ENCODE measurements at regions not wholly inside any gene's neighbourhood (a gene's known extent, or its start where the extent isn't known, plus 50 kb on each side); places are given as distances from the start of the nearest gene placed in this dataset.

- Histone ChIP-seq H2BK20ac (ENCODE audit: low read length) (no peak overlapping the region), H4K20me1 (replicated peaks in 1 of 2; ENCODE audit: control insufficient read depth in 1 of 2, insufficient read depth in 2 of 2, low read length in 2 of 2) (peaks cover 0 to 2% of the 10 kb centered on the region in 2 experiments), H3K4me3 (ENCODE audit: extremely low read depth in 1 of 4, insufficient read depth in 2 of 4, low read depth in 3 of 4, low read length in 4 of 4) (no peak overlapping the region), H3K23ac (ENCODE audit: insufficient read length) (no peak overlapping the region), H3K27ac (ENCODE audit: low read depth, low read length) (no peak overlapping the region), H2BK120ac (replicated peaks; ENCODE audit: low read depth, low read length) (no peak overlapping the region), H3K4ac (replicated peaks; ENCODE audit: insufficient read length, low read depth, low read length) (no peak overlapping the region), H3K18ac (ENCODE audit: extremely low read depth, low read length) (no peak overlapping the region), H3K56ac (replicated peaks; ENCODE audit: insufficient read length, low read depth, low read length) (no peak overlapping the region), H2BK5ac (ENCODE audit: low read depth, low read length) (no peak overlapping the region), H3K23me2 (ENCODE audit: low read depth, low read length) (peaks cover 1% of the 10 kb centered on the region), H4K91ac (replicated peaks; ENCODE audit: insufficient read length, low read length) (no peak overlapping the region), H3K9ac (replicated peaks in 1 of 4; ENCODE audit: extremely low read depth in 1 of 4, low read depth in 3 of 4, low read length in 3 of 4) (no peak overlapping the region), H3K4me1 (replicated peaks in 1 of 4; ENCODE audit: control insufficient read depth in 3 of 4, insufficient read depth in 4 of 4, low read length in 3 of 4) (peaks cover 0 to 10% (median 0%) of the 10 kb centered on the region in 4 experiments; a peak in 4 of 7 replicates), H2BK12ac (ENCODE audit: low read depth, low read length) (no peak overlapping the region), H3K27me3 (replicated peaks in 1 of 4; ENCODE audit: control insufficient read depth in 3 of 4, extremely low read depth in 1 of 4, insufficient read depth in 3 of 4, low read length in 3 of 4) (no peaks in the 10 kb centered on the region; a peak in 1 of 7 replicates), H3K4me2 (ENCODE audit: insufficient read depth in 1 of 2, low read depth in 2 of 2, low read length in 2 of 2) (no peak overlapping the region), H2AK5ac (ENCODE audit: low read depth, low read length) (no peak overlapping the region), H3K9me3 (ENCODE audit: insufficient read depth in 2 of 2, low read depth in 1 of 2, low read length in 1 of 2) (no peaks in the 10 kb centered on the region), H3K36me3 (ENCODE audit: control insufficient read depth in 2 of 4, insufficient read depth in 4 of 4, low read length in 3 of 4) (no peaks in the 10 kb centered on the region), H2AFZ (ENCODE audit: low read length) (no peak overlapping the region), H3K14ac (ENCODE audit: insufficient read length) (no peak overlapping the region), H3K79me2 (ENCODE audit: control insufficient read depth in 1 of 2, insufficient read depth in 2 of 2, low read length in 2 of 2) (no peaks in the 10 kb centered on the region), H4K5ac (ENCODE audit: insufficient read length, low read depth, low read length) (no peak overlapping the region), H4K8ac (ENCODE audit: extremely low read depth, insufficient read depth, low read length) (no peak overlapping the region), H2BK15ac (ENCODE audit: low read length) (no peak overlapping the region), H3K79me1 (ENCODE audit: low read depth, low read length) (no peaks in the 10 kb centered on the region)
- CTCF ChIA-PET (ENCODE audit: partially characterized antibody), result interaction anchor here (1.3 kb wide), 1 partner anchor 8 kb away, joined by 4 read pairs; no protein-coding TSS in a partner anchor
- DNase-seq (ENCODE audit: low read depth in 1 of 2, low spot score in 2 of 2), result no peak
- POLR2A ChIA-PET (ENCODE audit: partially characterized antibody), result no interaction called here
- TF ChIP-seq JUND (IDR thresholded peaks at IDR 0.05; ENCODE audit: low read length) (no peak), HDAC6 (IDR thresholded peaks at IDR 0.05; ENCODE audit: low read depth, low read length) (no peak), BACH1 (IDR thresholded peaks at IDR 0.05; ENCODE audit: low read length) (no peak), CREB1 (IDR thresholded peaks at IDR 0.05) (no peak), RXRA (IDR thresholded peaks at IDR 0.05; ENCODE audit: insufficient read depth, low read depth, low read length) (no peak), POU5F1 (IDR thresholded peaks at IDR 0.05; ENCODE audit: low read depth, low read length) (no peak), SIN3A (conservative IDR thresholded peaks at IDR 0.05 in 1 of 2, IDR thresholded peaks at IDR 0.05 in 1 of 2; ENCODE audit: low read depth in 1 of 2, low read length in 2 of 2) (no peak), NANOG (IDR thresholded peaks at IDR 0.05; ENCODE audit: insufficient read depth, low read depth, low read length, poor library complexity, severe bottlenecking) (no peak), MAFK (IDR thresholded peaks at IDR 0.05; ENCODE audit: low read depth, low read length) (no peak), SIRT6 (IDR thresholded peaks at IDR 0.05; ENCODE audit: low read length) (no peak)
- 89% methylated on average over 3 of the region's 3 CpGs; no CpG with 5 or more reads in 1 of the 2 experiments for WGBS, 2 experiments (ENCODE audit: extremely low coverage in 1 of 2, insufficient coverage in 1 of 2, insufficient read length in 1 of 2, insufficient replicate concordance in 2 of 2, low coverage in 1 of 2, low lambda C conversion rate in 2 of 2, missing lambda C conversion rate in 1 of 2)
- FAIRE-seq, result no peak
Observed at GRCh38 chr20:60788070-60788469, 464.0 kb upstream of the CDH4 start.

Data from H1 (cell line).